GM12892 (cell line): ENCODE measurements at regions not wholly inside any gene's neighbourhood (a gene's known extent, or its start where the extent isn't known, plus 50 kb on each side); places are given as distances from the start of the nearest gene placed in this dataset.

Experiments used
- DNase-seq: peaks from one replicate; pipeline ENCODE4 v3.0.0; 2011; ENCODE audit not compliant: insufficient read length
- FAIRE-seq: peaks from 2 replicates; lab custom pipeline; 2011; peaks lifted over from hg19 to GRCh38; lab: Jason Lieb, UNC
- POLR2A ChIP-seq: IDR thresholded peaks from 2 replicates; pipeline ENCODE4 v1.6.1; 2011; ENCODE audit warnings: low read depth, low read length, control low read depth
- POLR2AphosphoS5 ChIP-seq: IDR thresholded peaks from 2 replicates; pipeline ENCODE4 v1.6.1; 2011; ENCODE audit warnings: low read depth, low read length, control low read depth
- TAF1 ChIP-seq: IDR thresholded peaks from 2 replicates; pipeline ENCODE4 v1.6.1; 2011; ENCODE audit warnings: low read depth, mild to moderate bottlenecking, control low read depth, low read length, borderline replicate concordance

DNA sequence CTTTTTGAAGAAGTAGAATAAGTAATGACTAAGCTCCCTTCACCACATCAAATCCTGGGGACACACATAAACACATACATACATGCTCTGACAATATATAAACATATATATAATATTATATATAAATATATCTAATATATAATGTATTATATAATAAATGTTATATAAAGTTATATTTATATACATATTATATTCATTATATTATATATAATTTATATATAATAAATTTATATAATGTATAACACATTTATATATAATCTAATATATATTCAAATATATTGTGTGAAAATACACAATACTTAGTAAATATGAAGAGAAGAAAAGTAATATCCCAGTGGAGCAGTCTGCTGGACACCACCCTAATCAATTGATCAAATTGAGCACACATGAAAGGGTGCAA lies 2177.9 kb upstream of the CELF4 start:
- no peak for FAIRE-seq
- TF ChIP-seq TAF1, result no peak
- no peak for TF ChIP-seq POLR2A
- TF ChIP-seq POLR2AphosphoS5, result no peak
- no peak for DNase-seq

DNA sequence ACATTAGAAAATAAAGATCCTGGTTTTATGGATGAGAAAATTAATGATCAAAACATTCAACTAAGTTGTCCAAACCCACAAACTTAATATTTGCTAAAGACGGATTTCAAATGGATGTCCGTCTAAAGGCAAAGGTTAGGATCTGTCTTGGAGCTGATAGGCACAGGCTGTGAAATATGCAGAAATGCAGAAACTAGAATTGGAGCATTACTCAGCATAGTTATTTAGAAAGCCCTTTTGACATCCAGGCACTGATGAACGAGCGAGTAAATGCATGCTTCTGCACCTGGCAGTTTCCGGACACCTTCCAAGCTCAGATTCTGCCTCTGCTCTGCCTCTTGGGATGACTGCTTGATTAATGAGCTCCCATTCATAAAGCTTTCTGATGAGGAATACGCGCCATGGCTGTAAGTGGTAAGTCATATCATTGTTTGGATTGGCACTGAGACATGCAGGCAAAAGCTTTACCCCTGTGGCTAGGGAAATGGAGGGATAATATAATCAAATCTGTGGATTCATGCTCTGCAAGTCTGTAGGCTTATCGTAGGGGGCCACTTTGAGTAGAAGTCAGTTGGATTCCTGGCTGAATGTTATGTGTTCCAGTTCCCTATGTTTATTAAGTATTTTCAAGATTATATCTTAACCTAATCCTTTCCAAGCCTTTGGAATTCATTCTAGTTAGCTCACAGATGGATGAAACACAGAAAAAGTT lies 2176.3 kb upstream of the CELF4 start:
- no peak for FAIRE-seq
- no peak for DNase-seq
- no peak for TF ChIP-seq POLR2AphosphoS5
- TF ChIP-seq POLR2A, result no peak
- TF ChIP-seq TAF1, result no peak

DNA sequence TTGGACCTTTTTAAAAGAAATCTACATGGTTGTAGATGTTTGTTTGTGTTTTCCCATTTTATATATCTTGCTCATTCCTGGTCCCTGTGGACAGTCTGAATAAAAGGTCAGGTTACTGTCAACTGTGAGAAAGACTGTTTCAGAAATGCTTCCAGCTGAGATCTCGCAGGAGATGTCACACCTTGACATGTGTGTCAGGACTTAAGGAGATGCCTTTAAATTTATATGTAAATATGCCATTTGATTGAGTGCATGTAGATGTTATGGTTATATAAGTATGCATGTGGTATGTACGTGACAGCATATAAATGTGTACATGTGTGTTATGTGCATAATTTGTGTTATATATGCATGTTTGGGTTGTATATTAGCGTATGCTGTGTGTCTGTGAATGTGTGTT lies 2172.3 kb upstream of the CELF4 start:
- FAIRE-seq (no peak), DNase-seq (no peak)
- TF ChIP-seq POLR2AphosphoS5 (no peak), POLR2A (no peak), TAF1 (no peak)

DNA sequence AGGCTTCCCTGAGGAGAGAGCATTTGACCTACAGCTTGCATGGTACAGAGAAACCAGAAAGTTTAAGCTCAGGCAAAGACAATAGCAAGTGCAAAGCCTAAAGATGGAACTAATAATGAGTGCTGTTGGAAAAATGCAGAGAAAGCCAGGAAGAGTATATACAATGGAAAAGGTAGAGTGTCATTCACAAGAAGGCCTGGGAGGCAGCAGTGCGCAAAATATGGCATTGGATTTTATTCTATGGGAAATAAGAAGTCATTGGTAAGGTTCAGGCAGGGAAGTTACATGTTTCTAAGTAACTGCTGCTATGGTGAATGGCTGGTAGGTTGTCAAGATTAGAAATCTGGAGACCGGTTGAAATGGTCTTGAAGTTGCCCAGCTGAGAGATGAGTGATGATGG lies 2167.3 kb upstream of the CELF4 start:
- FAIRE-seq (no peak), DNase-seq (no peak)
- no peak for TF ChIP-seq TAF1
- TF ChIP-seq POLR2AphosphoS5, result no peak
- no peak for TF ChIP-seq POLR2A

DNA sequence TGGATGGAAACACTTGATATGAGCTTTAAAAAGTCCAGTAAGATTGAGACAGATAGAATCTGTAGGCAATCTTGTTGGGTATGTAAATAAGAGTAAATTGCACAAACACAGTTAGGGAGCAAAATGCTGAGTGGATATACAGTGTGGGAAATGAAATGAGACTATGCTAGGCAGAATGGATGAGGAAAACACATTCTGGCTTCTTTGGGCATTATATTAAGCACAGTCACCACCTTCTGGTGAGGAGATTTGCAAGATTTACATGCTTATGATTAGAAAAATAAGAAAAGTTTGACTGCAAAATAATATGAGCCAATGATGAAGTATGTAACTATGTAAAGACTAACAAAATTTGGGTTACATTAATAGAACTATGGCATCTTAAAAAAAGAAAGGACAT lies 2165.0 kb upstream of the CELF4 start:
- FAIRE-seq (no peak), DNase-seq (no peak)
- no peak for TF ChIP-seq POLR2A
- TF ChIP-seq TAF1, result no peak
- TF ChIP-seq POLR2AphosphoS5, result no peak

DNA sequence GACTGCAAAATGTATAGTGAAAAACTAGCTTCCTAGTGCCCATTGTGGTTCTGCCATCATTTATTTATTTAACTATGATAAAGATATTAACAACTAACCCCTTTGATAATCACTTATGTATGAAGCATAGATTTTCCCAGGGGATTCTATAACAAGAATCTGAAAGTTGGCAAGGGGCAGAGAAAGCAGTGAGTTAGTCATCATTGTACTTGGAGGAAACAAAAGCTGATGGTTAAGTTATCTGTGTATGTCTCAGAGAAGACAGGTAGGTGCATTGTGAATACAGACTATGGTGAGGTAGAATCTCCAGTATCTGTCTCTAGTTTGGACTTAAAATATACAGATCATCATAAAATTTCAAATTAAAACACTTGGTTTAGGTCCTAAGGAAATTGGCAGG lies 2159.1 kb upstream of the CELF4 start:
- TF ChIP-seq TAF1, result no peak
- no peak for TF ChIP-seq POLR2AphosphoS5
- TF ChIP-seq POLR2A, result no peak
- DNase-seq, result no peak
- no peak for FAIRE-seq

- FAIRE-seq, result no peak
- no peak for TF ChIP-seq POLR2A
- no peak for TF ChIP-seq TAF1
- TF ChIP-seq POLR2AphosphoS5, result no peak
- no peak for DNase-seq
Measured at GRCh38 chr18:39721712-39722111, 2156.1 kb upstream of the CELF4 start.

DNA sequence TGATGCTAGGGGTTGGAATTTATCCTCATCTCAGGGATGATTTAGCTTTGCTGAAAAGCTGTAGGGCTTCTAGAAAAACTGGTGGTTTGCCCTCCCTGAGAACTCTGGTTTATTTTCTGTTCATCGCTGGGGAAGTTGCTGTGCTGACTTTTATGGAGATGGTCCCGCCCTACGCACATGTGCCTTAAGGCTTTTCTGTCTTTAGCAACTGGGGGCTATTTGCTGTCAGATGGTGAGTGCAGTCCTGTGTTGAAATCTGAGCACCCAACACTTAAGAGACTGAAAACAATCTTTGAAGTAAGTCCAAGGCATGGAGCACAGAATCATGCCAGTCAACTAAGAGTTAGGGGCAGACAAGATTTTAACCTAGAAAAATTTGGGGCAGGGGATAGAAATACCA lies 2148.4 kb upstream of the CELF4 start:
- no peak for FAIRE-seq
- DNase-seq, result no peak
- no peak for TF ChIP-seq POLR2AphosphoS5
- no peak for TF ChIP-seq POLR2A
- TF ChIP-seq TAF1, result no peak

GRCh38 chr18:39711701-39712100 lies 2146.1 kb upstream of the CELF4 start:
- no peak for FAIRE-seq
- no peak for DNase-seq
- TF ChIP-seq POLR2AphosphoS5, result no peak
- TF ChIP-seq TAF1, result no peak
- TF ChIP-seq POLR2A, result no peak

GRCh38 chr18:39705362-39705761 lies 2139.8 kb upstream of the CELF4 start:
- TF ChIP-seq POLR2AphosphoS5 (no peak), TAF1 (no peak), POLR2A (no peak)
- no peak for DNase-seq
- no peak for FAIRE-seq

DNA sequence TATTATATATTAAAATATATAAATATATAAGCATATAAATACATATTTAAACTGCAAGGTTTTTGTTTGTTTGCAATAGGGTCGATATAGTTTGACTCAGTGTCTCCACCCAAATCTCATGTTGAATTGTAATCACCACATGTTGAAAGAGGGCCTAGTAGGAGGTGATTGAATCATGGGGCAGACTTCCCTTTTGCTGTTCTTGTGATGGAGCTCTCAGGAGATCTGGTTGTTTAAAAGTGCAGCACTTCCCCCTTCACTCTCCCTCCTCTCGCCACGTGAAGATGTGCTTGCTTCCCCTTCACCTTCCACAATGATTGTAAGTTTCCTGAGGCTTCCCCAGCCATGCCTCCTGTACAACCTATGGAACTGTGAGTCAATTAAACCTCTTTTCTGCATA lies 2137.3 kb upstream of the CELF4 start:
- TF ChIP-seq POLR2AphosphoS5 (no peak), TAF1 (no peak), POLR2A (no peak)
- no peak for FAIRE-seq

DNA sequence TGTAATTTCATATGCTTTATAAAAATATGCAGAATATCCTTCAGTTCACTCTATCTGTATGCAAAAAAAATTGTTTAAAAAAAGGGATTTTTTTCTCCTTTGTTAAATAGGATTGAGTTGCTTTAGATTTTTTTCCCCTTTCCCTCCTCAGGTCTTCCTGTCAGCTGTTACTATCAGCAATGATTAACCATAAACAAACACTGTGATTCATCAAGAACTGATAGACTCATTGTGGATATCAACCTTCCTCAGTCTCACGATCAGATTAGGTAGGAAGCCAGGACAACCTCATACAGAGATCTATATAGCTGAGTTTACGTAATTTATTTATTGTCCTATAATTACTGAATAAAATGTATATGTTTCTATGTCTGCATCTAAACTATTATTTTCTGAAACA lies 2136.2 kb upstream of the CELF4 start:
- DNase-seq, result no peak
- no peak for FAIRE-seq
- TF ChIP-seq TAF1 (no peak), POLR2AphosphoS5 (no peak), POLR2A (no peak)

More for the DNA sequence above, 2137.3 kb upstream of the CELF4 start:
- DNase-seq, result no peak

GRCh38 chr18:39701055-39701783 lies 2135.6 kb upstream of the CELF4 start:
- TF ChIP-seq POLR2A (no peak), POLR2AphosphoS5 (no peak), TAF1 (no peak)
- FAIRE-seq, result no peak
- no peak for DNase-seq
